K562 (cell line): ENCODE measurements at regions not wholly inside any gene's neighbourhood (a gene's known extent, or its start where the extent isn't known, plus 50 kb on each side); places are given as distances from the start of the nearest gene placed in this dataset.

Source experiments
- ATAC-seq: fragments of 200-7000 bp; cut with Tn5 transposase; 3 replicates; pipeline ENCODE4 v1.9.1; 2020; ENCODE audit warnings: moderate library complexity
- BruUV-seq: library from RNA; stranded (reverse); fragments of 400-500 nt; replicated peaks from 2 replicates; lab custom pipeline; 2021; lab: Mats Ljungman, UMichigan
- CTCF ChIA-PET: fragments of 300-600 bp; formaldehyde crosslinking; extraction: SDS; loops from one replicate; lab custom pipeline; 2021; ENCODE audit warnings: low intra/inter-chr PET ratio; lab: Yijun Ruan, JAX
- POLR2A ChIA-PET: fragments of 300-600, 350-650 bp; sonication (Branson Sonifier 250); formaldehyde crosslinking; extraction: SDS; loops from one replicate; lab custom pipeline; 2021; ENCODE audit warnings: antibody characterized with exemption, inconsistent platforms; lab: Yijun Ruan, JAX
- DNase-seq, 4 experiments: peaks; one replicate each; pipeline versions ENCODE4 v3.0.0 to v3.0.0-alpha.2; 2011 to 2018; ENCODE audit warnings: low spot score in 3 of 4, mixed read lengths in 3 of 4; ENCODE audit errors: extremely low read depth in 1 of 4
- FAIRE-seq: peaks from 2 replicates; lab custom pipeline; 2011; peaks lifted over from hg19 to GRCh38; lab: Jason Lieb, UNC
- H2AFZ ChIP-seq: 2 replicates; pipeline ENCODE4 v1.6.0; 2011; ENCODE audit warnings: low read depth, low read length, control low read depth, inconsistent platforms
- H3K27ac ChIP-seq: fragments of 200-600 bp; 3 replicates; pipeline ENCODE4 v1.8.0; 2011; ENCODE audit warnings: low read depth, mild to moderate bottlenecking, control low read depth, inconsistent platforms, low read length, moderate library complexity, mixed read lengths; ENCODE audit errors: extremely low read depth
- H3K27me3 ChIP-seq, 2 experiments: fragments of 300-600 bp in 1 of 2; 2 replicates in 1 of 2; 3 replicates in 1 of 2; pipeline versions ENCODE4 v1.6.0 to v1.8.0; 2011; ENCODE audit warnings: inconsistent platforms in 2 of 2, low read length in 2 of 2, mild to moderate bottlenecking in 1 of 2, mixed read lengths in 1 of 2, moderate library complexity in 1 of 2; ENCODE audit not compliant: control insufficient read depth in 2 of 2, insufficient read depth in 2 of 2
- H3K36me3 ChIP-seq: fragments of 300-600 bp; 3 replicates; pipeline ENCODE4 v1.8.0; 2011; ENCODE audit warnings: mild to moderate bottlenecking, low read length, inconsistent platforms; ENCODE audit not compliant: control insufficient read depth, insufficient read depth
- H3K4me1 ChIP-seq, 2 experiments: fragments of 200-600 bp in 1 of 2; replicated peaks in 1 of 2; 2 replicates in 1 of 2; 3 replicates in 1 of 2; pipeline versions ENCODE4 v1.5.1 to v1.8.0; 2011; ENCODE audit warnings: inconsistent platforms in 2 of 2, low read length in 2 of 2, mild to moderate bottlenecking in 1 of 2, mixed read lengths in 1 of 2, moderate library complexity in 1 of 2; ENCODE audit not compliant: control insufficient read depth in 2 of 2, insufficient read depth in 2 of 2
- H3K4me2 ChIP-seq: 2 replicates; pipeline ENCODE4 v1.6.1; 2011; ENCODE audit warnings: low read length, control low read depth, inconsistent platforms, mixed read lengths; ENCODE audit not compliant: insufficient read depth
- H3K4me3 ChIP-seq: fragments of 200-600 bp; sonication (generic), shearing (Covaris generic); 2 replicates; pipeline ENCODE4 v1.5.1; 2016; ENCODE audit warnings: control low read depth, inconsistent platforms
- H3K79me2 ChIP-seq: fragments of 200-600 bp; 3 replicates; pipeline ENCODE4 v1.8.0; 2011; ENCODE audit warnings: low read length, inconsistent platforms; ENCODE audit not compliant: control insufficient read depth, insufficient read depth
- H3K9ac ChIP-seq, 2 experiments: 2 replicates each; pipeline versions ENCODE4 v1.6.0 to v1.6.1; 2011; ENCODE audit warnings: low read depth in 2 of 2, low read length in 2 of 2, control low read depth in 1 of 2, inconsistent platforms in 1 of 2, mild to moderate bottlenecking in 1 of 2, mixed read lengths in 1 of 2; ENCODE audit not compliant: insufficient read depth in 1 of 2
- H3K9me1 ChIP-seq: one replicate; pipeline ENCODE4 v1.6.0; 2011; ENCODE audit warnings: inconsistent platforms, mild to moderate bottlenecking, low read length, moderate library complexity; ENCODE audit not compliant: control insufficient read depth, insufficient read depth
- H3K9me3 ChIP-seq: replicated peaks from 2 replicates; pipeline ENCODE4 v1.5.1; 2011; ENCODE audit warnings: low read depth, low read length, inconsistent platforms; ENCODE audit not compliant: control insufficient read depth, insufficient read depth
- H4K20me1 ChIP-seq: replicated peaks from 2 replicates; pipeline ENCODE4 v1.6.1; 2011; ENCODE audit warnings: low read length, inconsistent platforms, mixed read lengths; ENCODE audit not compliant: control insufficient read depth, insufficient read depth
- ATF6 ChIP-seq: sonication (generic); formaldehyde crosslinking; IDR thresholded peaks from 2 replicates; pipeline ENCODE4 v1.4.0; 2020; ENCODE audit warnings: mild to moderate bottlenecking, missing genetic modification reagents
- ELK3 ChIP-seq: fragments of 450-650 bp; formaldehyde crosslinking; IDR thresholded peaks from 2 replicates; pipeline ENCODE4 v1.4.0; 2020; ENCODE audit warnings: mild to moderate bottlenecking
- RFX7 ChIP-seq: fragments of 250-450 bp; sonication (Bioruptor Pico); IDR thresholded peaks from 2 replicates; pipeline ENCODE4 v1.5.1; 2021; ENCODE audit warnings: mild to moderate bottlenecking
- TAF7 ChIP-seq: fragments of 450-650 bp; IDR thresholded peaks from 2 replicates; pipeline ENCODE4 v1.6.1; 2016; ENCODE audit warnings: missing genetic modification characterization, missing compliant biosample characterization
- TFAP4 ChIP-seq: sonication (generic); formaldehyde crosslinking; IDR thresholded peaks from 2 replicates; pipeline ENCODE4 v1.8.0; 2022; ENCODE audit warnings: missing genetic modification reagents, mild to moderate bottlenecking, moderate library complexity, borderline replicate concordance
- USF2 ChIP-seq: sonication (generic); formaldehyde crosslinking; IDR thresholded peaks from 2 replicates; pipeline ENCODE4 v1.5.0; 2020; ENCODE audit warnings: missing genetic modification reagents
- WGBS: fragments of 100-300 bp; shearing (Covaris generic); methylation state at CpG from one replicate; pipeline ENCODE4 v1.1.6; 2016; ENCODE audit warnings: low coverage, mixed read lengths; ENCODE audit not compliant: insufficient coverage; ENCODE audit errors: missing lambda C conversion rate; 5-methylcytosine and 5-hydroxymethylcytosine counted together
- in situ Hi-C: fragments of 300-500 bp; cut with MboI; formaldehyde crosslinking; loops from 4 replicates; pipeline ENCODE4 v1.15.0; 2018; ENCODE audit warnings: inconsistent platforms, mixed read lengths
- intact Hi-C: fragments of 100-400 bp; cut with micrococcal nuclease; formaldehyde crosslinking; loops from 2 replicates; pipeline ENCODE4 v1.14.2; 2022
- TF ChIP-seq, protein P1 (sequence below), 3 experiments: fragments of 200-800 bp in 1 of 3; sonication (Bioruptor generic) in 1 of 3; sonication (generic) in 1 of 3; formaldehyde crosslinking in 1 of 3; IDR thresholded peaks; 2 replicates each; pipeline versions ENCODE4 v1.6.1 to v1.8.0; 2016 to 2022; ENCODE audit warnings: mild to moderate bottlenecking in 2 of 3, missing compliant biosample characterization in 2 of 3, missing genetic modification characterization in 2 of 3, missing genetic modification reagents in 1 of 3
- TF ChIP-seq, protein P2 (sequence below): IDR thresholded peaks from 3 replicates; pipeline ENCODE4 v1.6.1; 2011; ENCODE audit warnings: borderline replicate concordance, mild to moderate bottlenecking, moderate library complexity; ENCODE audit not compliant: insufficient read length; ENCODE audit errors: extremely low read depth
- TF ChIP-seq, protein P3 (sequence below): sonication (generic); formaldehyde crosslinking; IDR thresholded peaks from 2 replicates; pipeline ENCODE4 v1.8.1; 2022; ENCODE audit warnings: missing genetic modification reagents

GRCh38 chr2:144982481-144982880 lies 462.6 kb upstream of the ZEB2 start (continued):
- TF ChIP-seq USF2 (CRISPR knock-in tag) (no peak), RFX7 (CRISPR knock-in tag) (no peak), TAF7 (no peak)
- TF ChIP-seq, all 486 proteins: peak for 0

GRCh38 chr2:144975881-144976280 lies 456.0 kb upstream of the ZEB2 start:
- no peak for ATAC-seq
- Histone ChIP-seq H3K4me1 (no peaks in the 10 kb centered on the region), H3K27ac (no peak overlapping the region), H3K4me3 (no peak overlapping the region), H3K9me1 (no peaks in the 10 kb centered on the region), H3K27me3 (no peaks in the 10 kb centered on the region), H3K9ac (no peak overlapping the region), H2AFZ (no peak overlapping the region), H3K79me2 (no peaks in the 10 kb centered on the region), H3K9me3 (no peaks in the 10 kb centered on the region), H3K36me3 (no peaks in the 10 kb centered on the region), H4K20me1 (no peaks in the 10 kb centered on the region), H3K4me2 (no peak overlapping the region)
- intact Hi-C loops (no loop called here), in situ Hi-C loops (no loop called here)
- DNase-seq, result no peak
- no TSS peak for BruUV-seq
- CTCF ChIA-PET, result no interaction called here
- 7% methylated on average over 3 of the region's 3 CpGs for WGBS
- no peak for FAIRE-seq
- POLR2A ChIA-PET, result no interaction called here
- TF ChIP-seq, protein P1, sequence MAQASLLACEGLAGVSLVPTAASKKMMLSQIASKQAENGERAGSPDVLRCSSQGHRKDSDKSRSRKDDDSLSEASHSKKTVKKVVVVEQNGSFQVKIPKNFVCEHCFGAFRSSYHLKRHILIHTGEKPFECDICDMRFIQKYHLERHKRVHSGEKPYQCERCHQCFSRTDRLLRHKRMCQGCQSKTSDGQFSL (CRISPR knock-in tag; IDR thresholded peaks at IDR 0.05), result no peak
- TF ChIP-seq, protein P1 (tag; IDR thresholded peaks at IDR 0.05), result no peak
- TF ChIP-seq TFAP4 (CRISPR knock-in tag) (no peak), ATF6 (CRISPR knock-in tag) (no peak), ELK3 (CRISPR knock-in tag) (no peak)
- TF ChIP-seq, protein P2, sequence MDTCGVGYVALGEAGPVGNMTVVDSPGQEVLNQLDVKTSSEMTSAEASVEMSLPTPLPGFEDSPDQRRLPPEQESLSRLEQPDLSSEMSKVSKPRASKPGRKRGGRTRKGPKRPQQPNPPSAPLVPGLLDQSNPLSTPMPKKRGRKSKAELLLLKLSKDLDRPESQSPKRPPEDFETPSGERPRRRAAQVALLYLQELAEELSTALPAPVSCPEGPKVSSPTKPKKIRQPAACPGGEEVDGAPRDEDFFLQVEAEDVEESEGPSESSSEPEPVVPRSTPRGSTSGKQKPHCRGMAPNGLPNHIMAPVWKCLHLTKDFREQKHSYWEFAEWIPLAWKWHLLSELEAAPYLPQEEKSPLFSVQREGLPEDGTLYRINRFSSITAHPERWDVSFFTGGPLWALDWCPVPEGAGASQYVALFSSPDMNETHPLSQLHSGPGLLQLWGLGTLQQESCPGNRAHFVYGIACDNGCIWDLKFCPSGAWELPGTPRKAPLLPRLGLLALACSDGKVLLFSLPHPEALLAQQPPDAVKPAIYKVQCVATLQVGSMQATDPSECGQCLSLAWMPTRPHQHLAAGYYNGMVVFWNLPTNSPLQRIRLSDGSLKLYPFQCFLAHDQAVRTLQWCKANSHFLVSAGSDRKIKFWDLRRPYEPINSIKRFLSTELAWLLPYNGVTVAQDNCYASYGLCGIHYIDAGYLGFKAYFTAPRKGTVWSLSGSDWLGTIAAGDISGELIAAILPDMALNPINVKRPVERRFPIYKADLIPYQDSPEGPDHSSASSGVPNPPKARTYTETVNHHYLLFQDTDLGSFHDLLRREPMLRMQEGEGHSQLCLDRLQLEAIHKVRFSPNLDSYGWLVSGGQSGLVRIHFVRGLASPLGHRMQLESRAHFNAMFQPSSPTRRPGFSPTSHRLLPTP, result no peak
- TF ChIP-seq, protein P3, sequence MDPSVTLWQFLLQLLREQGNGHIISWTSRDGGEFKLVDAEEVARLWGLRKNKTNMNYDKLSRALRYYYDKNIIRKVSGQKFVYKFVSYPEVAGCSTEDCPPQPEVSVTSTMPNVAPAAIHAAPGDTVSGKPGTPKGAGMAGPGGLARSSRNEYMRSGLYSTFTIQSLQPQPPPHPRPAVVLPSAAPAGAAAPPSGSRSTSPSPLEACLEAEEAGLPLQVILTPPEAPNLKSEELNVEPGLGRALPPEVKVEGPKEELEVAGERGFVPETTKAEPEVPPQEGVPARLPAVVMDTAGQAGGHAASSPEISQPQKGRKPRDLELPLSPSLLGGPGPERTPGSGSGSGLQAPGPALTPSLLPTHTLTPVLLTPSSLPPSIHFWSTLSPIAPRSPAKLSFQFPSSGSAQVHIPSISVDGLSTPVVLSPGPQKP (CRISPR knock-in tag), result no peak
